ENCODE measurements at regions not wholly inside any gene's neighbourhood (a gene's known extent, or its start where the extent isn't known, plus 50 kb on each side); places are given as distances from the start of the nearest gene placed in this dataset.

- H3K4me1 ChIP-seq (ENCODE audit: low read depth): peaks cover 3% of the 10 kb centered on the region
- H3K36me3 ChIP-seq: no peaks in the 10 kb centered on the region
- H3K9me3 ChIP-seq (ENCODE audit: low read depth): no peaks in the 10 kb centered on the region
- H3K4me3 ChIP-seq: no peak overlapping the region
- no peak for TF ChIP-seq CTCF (IDR thresholded peaks at IDR 0.05; ENCODE audit: low read depth, low read length)
- peak in 1 of 2 donors; percentile 16 for DNase-seq (ENCODE audit: low read depth in 1 of 2, low spot score in 1 of 2)
- peaks cover 4% of the 10 kb centered on the region for H3K27me3 ChIP-seq
- H3K27ac ChIP-seq: no peak overlapping the region
Measured at GRCh38 chr9:134967547-134967930, 49.8 kb upstream of the FCN1 start.

GRCh38 chr9:134968011-134968822 is 50.5 kb upstream of the FCN1 start:
- DNase-seq (ENCODE audit: low read depth in 1 of 2, low spot score in 1 of 2): peak; percentile 21 to 54
- peaks cover 3% of the 10 kb centered on the region for H3K4me1 ChIP-seq (ENCODE audit: low read depth)
- peaks cover 8% of the 10 kb centered on the region for H3K27me3 ChIP-seq
- H3K9me3 ChIP-seq (ENCODE audit: low read depth): no peaks in the 10 kb centered on the region
- no peaks in the 10 kb centered on the region for H3K36me3 ChIP-seq
- no peak for TF ChIP-seq CTCF (IDR thresholded peaks at IDR 0.05; ENCODE audit: low read depth, low read length)
- H3K4me3 ChIP-seq: no peak overlapping the region
- H3K27ac ChIP-seq: no peak overlapping the region

- Histone ChIP-seq H3K9me3 (ENCODE audit: low read depth) (no peaks in the 10 kb centered on the region), H3K36me3 (no peaks in the 10 kb centered on the region), H3K4me1 (ENCODE audit: low read depth) (peaks cover 3% of the 10 kb centered on the region), H3K27ac (no peak overlapping the region), H3K27me3 (peaks cover 8% of the 10 kb centered on the region), H3K4me3 (no peak overlapping the region)
- TF ChIP-seq CTCF (IDR thresholded peaks at IDR 0.05; ENCODE audit: low read depth, low read length): no peak
- no peak for DNase-seq (ENCODE audit: low read depth in 1 of 2, low spot score in 1 of 2)
Measured at GRCh38 chr9:134968823-134969090, 51.0 kb upstream of the FCN1 start.

- H3K27ac ChIP-seq: no peak overlapping the region
- no peak for DNase-seq (ENCODE audit: low read depth in 1 of 2, low spot score in 1 of 2)
- H3K36me3 ChIP-seq: no peaks in the 10 kb centered on the region
- peaks cover 3% of the 10 kb centered on the region for H3K4me1 ChIP-seq (ENCODE audit: low read depth)
- no peaks in the 10 kb centered on the region for H3K9me3 ChIP-seq (ENCODE audit: low read depth)
- H3K4me3 ChIP-seq: no peak overlapping the region
- TF ChIP-seq CTCF (IDR thresholded peaks at IDR 0.05; ENCODE audit: low read depth, low read length): no peak
- peaks cover 8% of the 10 kb centered on the region for H3K27me3 ChIP-seq
Measured at GRCh38 chr9:134969156-134970045, 51.7 kb upstream of the FCN1 start.

GRCh38 chr9:134970198-134970597 is 52.5 kb upstream of the FCN1 start:
- H3K9me3 ChIP-seq (ENCODE audit: low read depth): no peaks in the 10 kb centered on the region
- H3K27ac ChIP-seq: no peak overlapping the region
- H3K4me1 ChIP-seq (ENCODE audit: low read depth): peaks cover 3% of the 10 kb centered on the region
- no peaks in the 10 kb centered on the region for H3K36me3 ChIP-seq
- H3K27me3 ChIP-seq: peaks cover 8% of the 10 kb centered on the region
- no peak for DNase-seq (ENCODE audit: low read depth in 1 of 2, low spot score in 1 of 2)
- H3K4me3 ChIP-seq: no peak overlapping the region
- TF ChIP-seq CTCF (IDR thresholded peaks at IDR 0.05; ENCODE audit: low read depth, low read length): no peak
